ENCODE measurements at regions not wholly inside any gene's neighbourhood (a gene's known extent, or its start where the extent isn't known, plus 50 kb on each side); places are given as distances from the start of the nearest gene placed in this dataset.

DNA sequence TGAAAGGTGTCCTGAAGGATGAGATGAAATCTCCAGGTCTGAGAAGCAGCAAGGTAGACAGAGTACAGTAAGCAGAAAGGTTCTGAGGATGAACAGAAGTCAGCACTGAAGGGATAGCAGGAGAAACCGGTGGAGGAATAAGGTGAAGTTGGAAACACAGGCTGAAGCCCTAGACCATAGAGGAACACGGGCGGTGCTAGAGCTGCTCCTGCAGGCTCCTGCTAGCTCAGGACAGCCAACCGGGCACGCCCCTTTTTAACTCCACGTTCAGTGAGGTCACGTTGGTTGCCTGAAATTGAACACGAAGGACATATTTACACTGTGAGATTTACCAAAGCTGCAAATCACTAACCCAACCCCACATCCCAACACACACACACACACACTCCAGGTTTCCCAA lies 1886.4 kb upstream of the AGA start:
- TF ChIP-seq POLR2A (IDR thresholded peaks at IDR 0.05) (no peak), POLR2AphosphoS5 (IDR thresholded peaks at IDR 0.05; ENCODE audit: insufficient read depth in 1 of 2, low read depth in 1 of 2) (no peak)
- TF ChIP-seq, protein P1, sequence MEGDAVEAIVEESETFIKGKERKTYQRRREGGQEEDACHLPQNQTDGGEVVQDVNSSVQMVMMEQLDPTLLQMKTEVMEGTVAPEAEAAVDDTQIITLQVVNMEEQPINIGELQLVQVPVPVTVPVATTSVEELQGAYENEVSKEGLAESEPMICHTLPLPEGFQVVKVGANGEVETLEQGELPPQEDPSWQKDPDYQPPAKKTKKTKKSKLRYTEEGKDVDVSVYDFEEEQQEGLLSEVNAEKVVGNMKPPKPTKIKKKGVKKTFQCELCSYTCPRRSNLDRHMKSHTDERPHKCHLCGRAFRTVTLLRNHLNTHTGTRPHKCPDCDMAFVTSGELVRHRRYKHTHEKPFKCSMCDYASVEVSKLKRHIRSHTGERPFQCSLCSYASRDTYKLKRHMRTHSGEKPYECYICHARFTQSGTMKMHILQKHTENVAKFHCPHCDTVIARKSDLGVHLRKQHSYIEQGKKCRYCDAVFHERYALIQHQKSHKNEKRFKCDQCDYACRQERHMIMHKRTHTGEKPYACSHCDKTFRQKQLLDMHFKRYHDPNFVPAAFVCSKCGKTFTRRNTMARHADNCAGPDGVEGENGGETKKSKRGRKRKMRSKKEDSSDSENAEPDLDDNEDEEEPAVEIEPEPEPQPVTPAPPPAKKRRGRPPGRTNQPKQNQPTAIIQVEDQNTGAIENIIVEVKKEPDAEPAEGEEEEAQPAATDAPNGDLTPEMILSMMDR (IDR thresholded peaks at IDR 0.05), result no peak

All from vagina (tissue), 2 donors.